VCaP (cell line): ENCODE measurements at regions not wholly inside any gene's neighbourhood (a gene's known extent, or its start where the extent isn't known, plus 50 kb on each side); places are given as distances from the start of the nearest gene placed in this dataset.
"Not testable (repeated sequence)": the region's sequence is repeated elsewhere in the genome, so short reads cannot be mapped to it uniquely, and the experiment has no call there.

ENCODE experiments used
- H3K27ac ChIP-seq: fragments of 450-650 bp; 2 replicates; pipeline ENCODE4 v1.5.1; 2017
- TF ChIP-seq, protein P1 (sequence below): fragments of 450-650 bp; conservative IDR thresholded peaks from 2 replicates; pipeline ENCODE4 v1.5.1; 2017; ENCODE audit warnings: mild to moderate bottlenecking, moderate library complexity

DNA sequence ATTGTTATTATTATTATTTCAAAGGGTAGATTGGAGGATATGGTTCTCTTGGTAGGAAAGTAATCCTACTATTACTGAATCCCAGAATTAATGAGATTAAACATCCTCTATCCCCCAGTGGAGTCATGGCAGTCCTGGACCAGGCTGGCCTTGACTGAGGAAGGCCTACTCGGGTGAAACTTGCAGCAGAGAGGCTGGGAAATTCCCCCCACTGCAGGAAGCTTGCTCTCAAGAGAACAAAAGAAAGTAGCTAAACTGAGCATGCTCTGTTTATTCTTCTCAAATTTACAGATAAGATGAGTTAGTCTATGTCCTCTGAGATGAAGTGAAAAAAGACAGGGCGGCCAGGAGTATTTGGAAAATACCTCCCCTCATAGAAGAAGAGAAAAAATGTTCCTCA, 233.9 kb upstream of the RPS23 start:
- TF ChIP-seq, protein P1, sequence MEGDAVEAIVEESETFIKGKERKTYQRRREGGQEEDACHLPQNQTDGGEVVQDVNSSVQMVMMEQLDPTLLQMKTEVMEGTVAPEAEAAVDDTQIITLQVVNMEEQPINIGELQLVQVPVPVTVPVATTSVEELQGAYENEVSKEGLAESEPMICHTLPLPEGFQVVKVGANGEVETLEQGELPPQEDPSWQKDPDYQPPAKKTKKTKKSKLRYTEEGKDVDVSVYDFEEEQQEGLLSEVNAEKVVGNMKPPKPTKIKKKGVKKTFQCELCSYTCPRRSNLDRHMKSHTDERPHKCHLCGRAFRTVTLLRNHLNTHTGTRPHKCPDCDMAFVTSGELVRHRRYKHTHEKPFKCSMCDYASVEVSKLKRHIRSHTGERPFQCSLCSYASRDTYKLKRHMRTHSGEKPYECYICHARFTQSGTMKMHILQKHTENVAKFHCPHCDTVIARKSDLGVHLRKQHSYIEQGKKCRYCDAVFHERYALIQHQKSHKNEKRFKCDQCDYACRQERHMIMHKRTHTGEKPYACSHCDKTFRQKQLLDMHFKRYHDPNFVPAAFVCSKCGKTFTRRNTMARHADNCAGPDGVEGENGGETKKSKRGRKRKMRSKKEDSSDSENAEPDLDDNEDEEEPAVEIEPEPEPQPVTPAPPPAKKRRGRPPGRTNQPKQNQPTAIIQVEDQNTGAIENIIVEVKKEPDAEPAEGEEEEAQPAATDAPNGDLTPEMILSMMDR: no peak
- no peak overlapping the region for H3K27ac ChIP-seq

DNA sequence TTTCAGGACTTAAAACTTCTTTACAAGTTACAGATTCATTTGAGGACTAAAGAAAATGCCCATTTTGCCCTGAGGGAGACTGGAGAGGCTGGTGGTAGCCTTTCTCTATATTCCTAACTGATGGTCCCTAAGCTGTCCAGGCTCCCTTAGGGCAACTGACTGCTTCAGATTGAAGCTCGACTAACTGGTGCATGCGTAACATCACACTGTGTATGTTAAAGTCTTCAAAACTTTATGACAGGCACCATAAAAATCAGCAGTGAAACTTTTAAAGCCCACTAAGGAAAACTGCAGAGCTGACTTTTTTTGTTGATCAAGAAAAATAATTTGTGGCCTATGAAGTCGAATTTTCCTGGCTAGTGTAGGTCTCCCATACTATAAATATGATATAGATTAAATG, 233.0 kb upstream of the RPS23 start:
- H3K27ac ChIP-seq: no peak overlapping the region

DNA sequence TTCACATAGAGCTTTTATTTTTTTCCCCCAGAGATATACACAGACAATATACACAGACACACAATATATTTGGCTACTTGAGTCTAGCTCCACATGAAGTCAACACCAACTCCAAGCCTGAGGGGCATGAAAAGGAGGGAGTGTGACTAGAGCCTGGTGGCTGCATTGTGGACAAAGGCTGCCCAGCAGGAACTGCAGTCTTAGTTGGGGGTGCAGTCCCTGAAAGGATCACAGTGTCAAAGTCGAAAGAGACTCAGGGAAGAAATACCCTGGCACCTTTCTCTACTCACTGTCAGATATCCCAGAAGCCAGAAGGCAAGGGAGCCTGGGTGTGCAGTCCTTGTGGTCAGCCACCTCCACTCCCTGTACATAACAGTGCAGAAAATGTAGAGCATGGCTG, 231.6 kb upstream of the RPS23 start:
- no peak overlapping the region for H3K27ac ChIP-seq
- TF ChIP-seq, protein P1: no peak

More for the DNA sequence above, 233.0 kb upstream of the RPS23 start:
- TF ChIP-seq, protein P1: no peak

DNA sequence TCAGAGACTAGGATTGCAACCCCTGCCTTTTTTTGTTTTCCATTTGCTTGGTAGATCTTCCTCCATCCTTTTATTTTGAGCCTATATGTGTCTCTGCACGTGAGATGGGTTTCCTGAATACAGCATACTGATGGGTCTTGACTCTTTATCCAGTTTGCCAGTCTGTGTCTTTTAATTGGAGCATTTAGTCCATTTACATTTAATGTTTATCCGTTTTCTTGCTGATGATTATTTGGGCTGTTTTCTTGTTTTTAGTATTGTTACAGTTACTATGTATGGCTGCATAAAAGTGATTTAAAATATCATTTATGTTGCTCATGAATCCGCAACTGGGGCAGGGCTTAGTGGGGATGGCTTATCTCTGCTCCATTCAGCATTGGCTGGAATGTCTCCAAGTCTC, 228.2 kb upstream of the RPS23 start:
- not testable (repeated sequence) for H3K27ac ChIP-seq

DNA sequence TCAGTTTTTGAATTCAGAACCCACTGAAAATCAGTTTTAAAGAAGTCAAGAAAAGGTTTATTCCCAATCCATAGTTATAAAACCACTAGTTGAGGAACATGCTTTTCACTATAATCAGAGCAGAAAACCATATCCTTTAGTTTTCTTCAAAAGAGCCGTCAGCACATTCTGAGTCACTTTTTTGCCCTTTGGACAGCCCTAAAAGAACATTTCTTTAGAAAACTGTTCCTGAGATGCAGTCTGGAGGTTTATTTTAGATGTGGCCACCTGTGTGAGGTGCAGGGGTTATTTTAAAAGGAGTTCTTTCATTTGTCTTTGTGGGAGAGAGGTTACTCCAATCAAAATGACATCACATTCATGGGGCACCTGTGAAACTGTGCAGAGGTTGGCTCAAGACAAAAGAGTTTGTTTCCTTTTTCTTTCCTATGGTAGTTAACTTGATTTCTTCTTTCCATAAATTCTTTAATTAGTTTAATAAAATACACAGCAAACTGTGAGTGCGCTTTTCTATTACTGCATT, 221.6 kb upstream of the RPS23 start:
- H3K27ac ChIP-seq: no peak overlapping the region
- TF ChIP-seq, protein P1: no peak

DNA sequence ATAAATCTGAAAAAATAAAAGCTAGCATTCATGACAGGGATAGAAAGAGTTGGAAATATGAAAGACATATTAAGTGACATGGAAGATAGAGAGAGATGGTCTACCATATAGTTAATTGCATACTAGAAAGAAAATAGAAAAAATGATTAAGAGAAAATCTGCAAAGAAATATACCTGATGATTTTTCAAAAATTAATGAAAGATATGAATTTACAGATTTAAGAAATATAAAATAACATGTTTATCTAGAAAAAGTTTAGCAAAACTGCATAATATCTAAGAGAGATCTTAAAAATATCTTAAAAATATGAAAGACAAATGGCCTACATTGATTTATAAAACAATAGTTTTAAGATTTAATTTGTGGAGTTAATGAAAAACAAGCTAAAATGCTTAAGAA, 219.1 kb upstream of the RPS23 start:
- H3K27ac ChIP-seq: no peak overlapping the region
- TF ChIP-seq, protein P1: no peak

DNA sequence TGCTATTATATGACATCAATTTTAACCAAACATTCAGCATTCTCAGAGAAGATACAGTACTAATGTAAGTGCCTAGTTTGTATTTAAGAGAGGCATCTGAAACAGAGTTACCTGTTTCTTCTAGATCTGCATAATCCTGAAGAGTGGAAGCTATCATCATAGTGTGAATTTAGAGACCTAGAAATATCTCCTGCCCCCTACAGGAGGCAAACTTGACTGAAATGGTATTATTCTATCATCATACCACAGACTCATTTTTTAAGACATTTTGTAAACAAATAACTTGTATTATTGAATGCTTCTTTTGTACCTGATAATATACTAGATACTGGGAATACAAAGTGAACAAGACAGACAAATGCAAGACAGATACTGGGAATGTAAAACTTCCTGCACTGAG, 216.8 kb upstream of the RPS23 start:
- no peak overlapping the region for H3K27ac ChIP-seq
- TF ChIP-seq, protein P1: no peak

DNA sequence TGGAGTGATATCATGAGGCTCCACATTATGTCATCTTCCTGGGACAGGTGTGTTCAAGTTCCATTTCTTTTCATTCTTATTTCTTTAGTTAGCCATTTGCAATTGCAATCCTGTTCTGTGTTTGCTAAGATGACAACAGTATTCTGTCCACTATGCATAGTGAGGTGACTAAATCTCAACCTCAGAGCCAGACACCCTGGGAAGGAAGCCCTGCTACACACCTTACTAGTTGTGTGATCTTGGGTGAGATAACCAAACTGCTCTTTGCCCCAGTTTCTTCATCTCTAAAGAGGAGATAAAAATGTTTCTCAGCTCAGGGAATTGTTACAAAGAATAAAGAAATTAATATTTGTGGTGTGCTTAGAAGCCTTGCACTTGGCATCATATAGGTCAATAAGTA, 215.1 kb upstream of the RPS23 start:
- TF ChIP-seq, protein P1: no peak
- H3K27ac ChIP-seq: no peak overlapping the region
